ENCODE measurements at regions not wholly inside any gene's neighbourhood (a gene's known extent, or its start where the extent isn't known, plus 50 kb on each side); places are given as distances from the start of the nearest gene placed in this dataset.

DNA sequence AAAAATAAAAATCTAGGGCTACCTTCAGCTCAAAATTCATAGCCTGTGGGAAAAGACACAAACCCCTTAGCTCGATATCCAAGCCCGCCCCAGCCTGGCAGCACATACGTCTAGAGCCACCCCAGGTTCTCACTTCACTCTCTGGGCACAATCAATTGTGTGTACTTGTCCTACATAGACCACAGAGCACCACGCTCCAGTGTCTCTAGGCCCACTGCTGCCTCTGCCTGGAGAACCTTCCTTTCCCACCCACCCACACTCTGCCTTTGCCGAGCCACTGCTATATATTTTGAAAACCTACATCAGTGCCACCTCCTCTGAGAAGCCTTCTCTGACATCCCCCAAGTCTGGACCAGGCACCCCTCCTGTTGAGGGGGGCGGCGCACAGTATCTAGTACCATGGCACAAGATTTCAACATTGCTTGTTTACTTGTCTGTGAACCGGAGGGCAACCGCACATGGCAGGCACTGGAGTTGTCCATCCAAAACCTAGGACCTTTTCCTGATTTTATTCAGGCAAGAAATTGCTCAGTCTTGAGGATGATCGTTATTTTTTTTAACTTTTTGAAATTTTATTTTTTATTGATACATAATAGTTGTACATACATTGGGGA is 141.5 kb downstream of the UNC5CL start (continued):
- TF ChIP-seq PHF8 (IDR thresholded peaks at IDR 0.05; ENCODE audit: borderline replicate concordance, low read depth) (no peak), EP300 (IDR thresholded peaks at IDR 0.05) (no peak), CHD4 (IDR thresholded peaks at IDR 0.05; ENCODE audit: borderline replicate concordance) (no peak), RAD21 (conservative IDR thresholded peaks at IDR 0.05 in 1 of 2, IDR thresholded peaks at IDR 0.05 in 1 of 2) (no peak)
- TF ChIP-seq, protein P1, sequence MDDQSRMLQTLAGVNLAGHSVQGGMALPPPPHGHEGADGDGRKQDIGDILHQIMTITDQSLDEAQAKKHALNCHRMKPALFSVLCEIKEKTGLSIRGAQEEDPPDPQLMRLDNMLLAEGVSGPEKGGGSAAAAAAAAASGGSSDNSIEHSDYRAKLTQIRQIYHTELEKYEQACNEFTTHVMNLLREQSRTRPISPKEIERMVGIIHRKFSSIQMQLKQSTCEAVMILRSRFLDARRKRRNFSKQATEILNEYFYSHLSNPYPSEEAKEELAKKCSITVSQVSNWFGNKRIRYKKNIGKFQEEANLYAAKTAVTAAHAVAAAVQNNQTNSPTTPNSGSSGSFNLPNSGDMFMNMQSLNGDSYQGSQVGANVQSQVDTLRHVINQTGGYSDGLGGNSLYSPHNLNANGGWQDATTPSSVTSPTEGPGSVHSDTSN (IDR thresholded peaks at IDR 0.05), result no peak

DNA sequence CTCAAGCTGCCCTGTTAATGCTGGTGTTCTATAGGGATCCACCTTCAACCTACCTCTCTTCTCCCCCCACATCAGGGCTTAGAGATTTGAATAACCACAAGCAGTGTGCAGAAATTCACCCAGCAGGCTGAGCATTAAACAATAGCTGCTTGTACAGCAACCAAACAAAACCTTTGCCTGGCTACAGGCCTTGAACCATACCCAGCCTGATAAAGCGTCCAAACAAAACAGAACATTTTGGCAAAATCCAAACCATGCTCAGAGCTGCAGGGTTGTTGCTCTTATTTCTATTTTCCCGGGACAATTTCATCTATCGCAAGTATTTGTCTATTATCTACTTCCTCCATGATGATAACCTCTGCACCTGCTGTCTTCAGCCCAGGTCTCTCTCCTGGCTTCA is 142.3 kb downstream of the UNC5CL start:
- ChIA-PET CTCF (interaction anchor here (0.7 to 5.1 kb wide), 6 partner anchors 10 to 169 kb away, joined by 3 to 71 read pairs (median 4); no protein-coding TSS in a partner anchor), POLR2A (no interaction called here)
- H3K4me2 ChIP-seq, result no peak overlapping the region
- no peak overlapping the region for H3K4me3 ChIP-seq
- TF ChIP-seq MAZ (IDR thresholded peaks at IDR 0.05; ENCODE audit: borderline replicate concordance, low read depth, low read length), result no peak
- no peak for TF ChIP-seq CBX2 (IDR thresholded peaks at IDR 0.05; ENCODE audit: borderline replicate concordance, low read depth)
- TF ChIP-seq, protein P2, sequence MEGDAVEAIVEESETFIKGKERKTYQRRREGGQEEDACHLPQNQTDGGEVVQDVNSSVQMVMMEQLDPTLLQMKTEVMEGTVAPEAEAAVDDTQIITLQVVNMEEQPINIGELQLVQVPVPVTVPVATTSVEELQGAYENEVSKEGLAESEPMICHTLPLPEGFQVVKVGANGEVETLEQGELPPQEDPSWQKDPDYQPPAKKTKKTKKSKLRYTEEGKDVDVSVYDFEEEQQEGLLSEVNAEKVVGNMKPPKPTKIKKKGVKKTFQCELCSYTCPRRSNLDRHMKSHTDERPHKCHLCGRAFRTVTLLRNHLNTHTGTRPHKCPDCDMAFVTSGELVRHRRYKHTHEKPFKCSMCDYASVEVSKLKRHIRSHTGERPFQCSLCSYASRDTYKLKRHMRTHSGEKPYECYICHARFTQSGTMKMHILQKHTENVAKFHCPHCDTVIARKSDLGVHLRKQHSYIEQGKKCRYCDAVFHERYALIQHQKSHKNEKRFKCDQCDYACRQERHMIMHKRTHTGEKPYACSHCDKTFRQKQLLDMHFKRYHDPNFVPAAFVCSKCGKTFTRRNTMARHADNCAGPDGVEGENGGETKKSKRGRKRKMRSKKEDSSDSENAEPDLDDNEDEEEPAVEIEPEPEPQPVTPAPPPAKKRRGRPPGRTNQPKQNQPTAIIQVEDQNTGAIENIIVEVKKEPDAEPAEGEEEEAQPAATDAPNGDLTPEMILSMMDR (IDR thresholded peaks at IDR 0.05), result no peak
- no peak for TF ChIP-seq NFE2L2 (conservative IDR thresholded peaks at IDR 0.05; ENCODE audit: low read length)
- TF ChIP-seq JUN (IDR thresholded peaks at IDR 0.05), result no peak
- no peak for TF ChIP-seq SMC3 (IDR thresholded peaks at IDR 0.05)
- TF ChIP-seq, protein P3, sequence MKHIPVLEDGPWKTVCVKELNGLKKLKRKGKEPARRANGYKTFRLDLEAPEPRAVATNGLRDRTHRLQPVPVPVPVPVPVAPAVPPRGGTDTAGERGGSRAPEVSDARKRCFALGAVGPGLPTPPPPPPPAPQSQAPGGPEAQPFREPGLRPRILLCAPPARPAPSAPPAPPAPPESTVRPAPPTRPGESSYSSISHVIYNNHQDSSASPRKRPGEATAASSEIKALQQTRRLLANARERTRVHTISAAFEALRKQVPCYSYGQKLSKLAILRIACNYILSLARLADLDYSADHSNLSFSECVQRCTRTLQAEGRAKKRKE (CRISPR knock-in tag; IDR thresholded peaks at IDR 0.05; ENCODE audit: low read depth), result no peak
- TF ChIP-seq CEBPB (IDR thresholded peaks at IDR 0.05), result no peak
- no peak for TF ChIP-seq RAD21 (conservative IDR thresholded peaks at IDR 0.05 in 1 of 2, IDR thresholded peaks at IDR 0.05 in 1 of 2)
- TF ChIP-seq, protein P4, sequence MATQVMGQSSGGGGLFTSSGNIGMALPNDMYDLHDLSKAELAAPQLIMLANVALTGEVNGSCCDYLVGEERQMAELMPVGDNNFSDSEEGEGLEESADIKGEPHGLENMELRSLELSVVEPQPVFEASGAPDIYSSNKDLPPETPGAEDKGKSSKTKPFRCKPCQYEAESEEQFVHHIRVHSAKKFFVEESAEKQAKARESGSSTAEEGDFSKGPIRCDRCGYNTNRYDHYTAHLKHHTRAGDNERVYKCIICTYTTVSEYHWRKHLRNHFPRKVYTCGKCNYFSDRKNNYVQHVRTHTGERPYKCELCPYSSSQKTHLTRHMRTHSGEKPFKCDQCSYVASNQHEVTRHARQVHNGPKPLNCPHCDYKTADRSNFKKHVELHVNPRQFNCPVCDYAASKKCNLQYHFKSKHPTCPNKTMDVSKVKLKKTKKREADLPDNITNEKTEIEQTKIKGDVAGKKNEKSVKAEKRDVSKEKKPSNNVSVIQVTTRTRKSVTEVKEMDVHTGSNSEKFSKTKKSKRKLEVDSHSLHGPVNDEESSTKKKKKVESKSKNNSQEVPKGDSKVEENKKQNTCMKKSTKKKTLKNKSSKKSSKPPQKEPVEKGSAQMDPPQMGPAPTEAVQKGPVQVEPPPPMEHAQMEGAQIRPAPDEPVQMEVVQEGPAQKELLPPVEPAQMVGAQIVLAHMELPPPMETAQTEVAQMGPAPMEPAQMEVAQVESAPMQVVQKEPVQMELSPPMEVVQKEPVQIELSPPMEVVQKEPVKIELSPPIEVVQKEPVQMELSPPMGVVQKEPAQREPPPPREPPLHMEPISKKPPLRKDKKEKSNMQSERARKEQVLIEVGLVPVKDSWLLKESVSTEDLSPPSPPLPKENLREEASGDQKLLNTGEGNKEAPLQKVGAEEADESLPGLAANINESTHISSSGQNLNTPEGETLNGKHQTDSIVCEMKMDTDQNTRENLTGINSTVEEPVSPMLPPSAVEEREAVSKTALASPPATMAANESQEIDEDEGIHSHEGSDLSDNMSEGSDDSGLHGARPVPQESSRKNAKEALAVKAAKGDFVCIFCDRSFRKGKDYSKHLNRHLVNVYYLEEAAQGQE (IDR thresholded peaks at IDR 0.05), result no peak
- TF ChIP-seq HDAC2 (IDR thresholded peaks at IDR 0.05), result no peak
- peaks cover 8% of the 10 kb centered on the region for H3K4me1 ChIP-seq
- ATAC-seq (no peak), FAIRE-seq (no peak), DNase-seq (ENCODE audit: low read depth in 1 of 2, low spot score in 1 of 2) (no peak)
- 94% methylated on average over 3 of the region's 3 CpGs for WGBS (ENCODE audit: missing lambda C conversion rate)
- H3K27ac ChIP-seq, result peak overlapping the region; percentile 80 to 83; a peak in 5 of 6 replicates
- no peaks in the 10 kb centered on the region for H3K9me3 ChIP-seq
